IMR-90 (cell line): ENCODE measurements at regions not wholly inside any gene's neighbourhood (a gene's known extent, or its start where the extent isn't known, plus 50 kb on each side); places are given as distances from the start of the nearest gene placed in this dataset.

Source experiments
- ATAC-seq: fragments of 200-7000 bp; cut with Tn5 transposase; 2 replicates; pipeline ENCODE4 v1.9.1; 2020; ENCODE audit warnings: low read depth, mild to moderate bottlenecking, moderate library complexity
- BruUV-seq: library from RNA; stranded (reverse); fragments of 400-500 nt; replicated peaks from 2 replicates; lab custom pipeline; 2021; lab: Mats Ljungman, UMichigan
- CTCF ChIA-PET: fragments of 300-600 bp; formaldehyde crosslinking; extraction: SDS; loops from one replicate; lab custom pipeline; 2021; ENCODE audit warnings: antibody characterized with exemption; lab: Yijun Ruan, JAX
- POLR2A ChIA-PET: fragments of 300-600 bp; sonication (Branson Sonifier 250); formaldehyde crosslinking; loops from one replicate; lab custom pipeline; 2022; ENCODE audit warnings: antibody characterized with exemption; ENCODE audit not compliant: unreplicated experiment; lab: Charles Lee
- DNase-seq: peaks from one replicate; pipeline ENCODE4 v3.0.0; 2013
- H2AFZ ChIP-seq: replicated peaks from 2 replicates; pipeline ENCODE3; 2013; ENCODE audit warnings: low read length, mild to moderate bottlenecking; ENCODE audit not compliant: poor library complexity
- H2AK5ac ChIP-seq: 2 replicates; pipeline ENCODE4 v1.6.1; 2013; ENCODE audit warnings: low read depth, low read length, inconsistent platforms
- H2AK9ac ChIP-seq: replicated peaks from 2 replicates; pipeline ENCODE3; 2013; ENCODE audit warnings: mild to moderate bottlenecking, low read depth, low read length, moderate library complexity; ENCODE audit not compliant: poor library complexity
- H2BK120ac ChIP-seq: 2 replicates; pipeline ENCODE4 v1.6.1; 2013; ENCODE audit warnings: low read depth, low read length, inconsistent platforms
- H2BK15ac ChIP-seq: 3 replicates; pipeline ENCODE4 v1.6.1; 2013; ENCODE audit warnings: low read depth, low read length, inconsistent platforms
- H2BK20ac ChIP-seq: 2 replicates; pipeline ENCODE4 v1.6.1; 2013; ENCODE audit warnings: low read depth, mild to moderate bottlenecking, inconsistent platforms, low read length, moderate library complexity
- H2BK5ac ChIP-seq: 2 replicates; pipeline ENCODE4 v1.6.1; 2013; ENCODE audit warnings: mild to moderate bottlenecking, low read depth, low read length, inconsistent platforms; ENCODE audit not compliant: poor library complexity, severe bottlenecking
- H3K14ac ChIP-seq: replicated peaks from 2 replicates; pipeline ENCODE4 v1.6.1; 2013; ENCODE audit warnings: low read depth, low read length, inconsistent platforms
- H3K18ac ChIP-seq: 2 replicates; pipeline ENCODE4 v1.6.1; 2013; ENCODE audit warnings: low read depth, low read length, control low read depth
- H3K23ac ChIP-seq: 2 replicates; pipeline ENCODE4 v1.6.1; 2013; ENCODE audit warnings: low read depth, low read length, inconsistent platforms
- H3K27ac ChIP-seq: 2 replicates; pipeline ENCODE4 v1.5.1; 2013; ENCODE audit warnings: mild to moderate bottlenecking, control low read depth, low read length; ENCODE audit not compliant: insufficient read depth
- H3K27me3 ChIP-seq: 2 replicates; pipeline ENCODE4 v1.6.1; 2013; ENCODE audit warnings: low read length; ENCODE audit not compliant: control insufficient read depth, insufficient read depth
- H3K36me3 ChIP-seq: 2 replicates; pipeline ENCODE4 v1.6.1; 2013; ENCODE audit warnings: low read length, mixed read lengths; ENCODE audit not compliant: control insufficient read depth, insufficient read depth
- H3K4ac ChIP-seq: 2 replicates; pipeline ENCODE4 v1.6.1; 2013; ENCODE audit warnings: low read depth, low read length, inconsistent platforms
- H3K4me1 ChIP-seq: 2 replicates; pipeline ENCODE4 v1.6.1; 2013; ENCODE audit warnings: low read length, mixed read lengths; ENCODE audit not compliant: control insufficient read depth, insufficient read depth
- H3K4me2 ChIP-seq: 2 replicates; pipeline ENCODE4 v1.6.1; 2013; ENCODE audit warnings: low read depth, mild to moderate bottlenecking, control low read depth, low read length, moderate library complexity
- H3K4me3 ChIP-seq: 2 replicates; pipeline ENCODE4 v1.5.1; 2013; ENCODE audit warnings: low read depth, mild to moderate bottlenecking, control low read depth, low read length, moderate library complexity; ENCODE audit not compliant: insufficient read depth
- H3K56ac ChIP-seq: 2 replicates; pipeline ENCODE4 v1.6.1; 2013; ENCODE audit warnings: low read length, inconsistent platforms; ENCODE audit not compliant: insufficient read depth; ENCODE audit errors: extremely low read depth
- H3K79me1 ChIP-seq, 2 experiments: 2 replicates each; pipeline ENCODE4 v1.6.1; 2013; ENCODE audit warnings: low read length in 2 of 2, inconsistent platforms in 1 of 2, low read depth in 1 of 2
- H3K9ac ChIP-seq: 2 replicates; pipeline ENCODE4 v1.6.1; 2013; ENCODE audit warnings: low read depth, low read length, control low read depth
- H3K9me1 ChIP-seq: 2 replicates; pipeline ENCODE4 v1.6.1; 2013; ENCODE audit warnings: low read length, inconsistent platforms; ENCODE audit not compliant: insufficient read depth
- H3K9me3 ChIP-seq: 2 replicates; pipeline ENCODE4 v1.6.1; 2013; ENCODE audit warnings: low read length; ENCODE audit not compliant: control insufficient read depth, insufficient read depth
- H4K20me1 ChIP-seq: 2 replicates; pipeline ENCODE4 v1.6.1; 2013; ENCODE audit warnings: low read length, inconsistent platforms; ENCODE audit not compliant: insufficient read depth
- H4K5ac ChIP-seq: 2 replicates; pipeline ENCODE4 v1.6.1; 2013; ENCODE audit warnings: mild to moderate bottlenecking, low read depth, low read length, control low read depth
- H4K8ac ChIP-seq, 2 experiments: 2 replicates each; pipeline ENCODE4 v1.6.1; 2013; ENCODE audit warnings: low read depth in 2 of 2, low read length in 2 of 2, control low read depth in 1 of 2, inconsistent platforms in 1 of 2
- H4K91ac ChIP-seq: 2 replicates; pipeline ENCODE4 v1.6.1; 2013; ENCODE audit warnings: low read depth, low read length, inconsistent platforms; ENCODE audit not compliant: insufficient read depth
- BHLHE40 ChIP-seq: fragments of 150-350 bp; IDR thresholded peaks from 2 replicates; pipeline ENCODE4 v1.6.1; 2016; ENCODE audit warnings: mild to moderate bottlenecking, low read depth, low read length
- CEBPB ChIP-seq: IDR thresholded peaks from 2 replicates; pipeline ENCODE4 v1.6.1; 2012; ENCODE audit warnings: low read depth, low read length, improper control_type of control experiment
- CHD1 ChIP-seq: IDR thresholded peaks from 2 replicates; pipeline ENCODE4 v1.6.1; 2012; ENCODE audit warnings: low read depth, low read length, improper control_type of control experiment
- FOS ChIP-seq: fragments of 150-350 bp; IDR thresholded peaks from 2 replicates; pipeline ENCODE4 v1.6.1; 2016; ENCODE audit warnings: low read depth, low read length
- MAZ ChIP-seq: IDR thresholded peaks from 2 replicates; pipeline ENCODE4 v1.6.1; 2012; ENCODE audit warnings: low read depth, mild to moderate bottlenecking, low read length, improper control_type of control experiment, moderate library complexity, borderline replicate concordance
- MXI1 ChIP-seq: IDR thresholded peaks from 2 replicates; pipeline ENCODE4 v1.6.1; 2012; ENCODE audit warnings: low read depth, mild to moderate bottlenecking, low read length, moderate library complexity, borderline replicate concordance
- NFE2L2 ChIP-seq: fragments of 150-350 bp; IDR thresholded peaks from 2 replicates; pipeline ENCODE4 v1.6.1; 2016; ENCODE audit warnings: low read depth, mild to moderate bottlenecking, low read length
- POLR2A ChIP-seq: IDR thresholded peaks from 2 replicates; pipeline ENCODE4 v1.6.1; 2012; ENCODE audit warnings: mild to moderate bottlenecking, low read depth, low read length
- RAD21 ChIP-seq: IDR thresholded peaks from 2 replicates; pipeline ENCODE4 v1.6.1; 2012; ENCODE audit warnings: low read length, improper control_type of control experiment
- RCOR1 ChIP-seq: IDR thresholded peaks from 2 replicates; pipeline ENCODE4 v1.6.1; 2012; ENCODE audit warnings: mild to moderate bottlenecking, low read length, improper control_type of control experiment; ENCODE audit not compliant: insufficient replicate concordance
- RFX5 ChIP-seq: IDR thresholded peaks from 2 replicates; pipeline ENCODE4 v1.8.0; 2012; ENCODE audit warnings: low read depth, mild to moderate bottlenecking, low read length, moderate library complexity
- SMC3 ChIP-seq: fragments of 150-350 bp; IDR thresholded peaks from 2 replicates; pipeline ENCODE4 v1.6.1; 2016; ENCODE audit warnings: low read depth, mild to moderate bottlenecking, antibody characterized with exemption, low read length, moderate library complexity
- whole genome bisulfite sequencing, 2 experiments: methylation state at CpG; one replicate each; pipeline versions ENCODE4 v1.1.5 to v1.1.7; 2013; ENCODE audit warnings: missing lambda C conversion rate in 2 of 2; ENCODE audit not compliant: insufficient read length in 1 of 2; ENCODE audit errors: extremely low coverage in 2 of 2; 5-methylcytosine and 5-hydroxymethylcytosine counted together
- dilution Hi-C: fragments of 300-500 bp; cut with HindIII; formaldehyde crosslinking; loops from one replicate; pipeline ENCODE4 v1.14.3; 2018; ENCODE audit warnings: low sequenced_read_pairs; ENCODE audit not compliant: unreplicated experiment
- in situ Hi-C: fragments of 300-500 bp; cut with MboI; formaldehyde crosslinking; loops from 3 replicates; pipeline ENCODE4 v1.14.3; 2019; ENCODE audit warnings: low sequenced_read_pairs, inconsistent platforms, mixed read lengths
- intact Hi-C: fragments of 100-400 bp; cut with micrococcal nuclease; formaldehyde crosslinking; loops from 2 replicates; pipeline ENCODE4 v1.10.0; 2022
- TF ChIP-seq, protein P1 (sequence below): fragments of 150-350 bp; IDR thresholded peaks from 2 replicates; pipeline ENCODE4 v1.6.1; 2017; ENCODE audit warnings: mild to moderate bottlenecking, antibody characterized with exemption, low read length, low read depth
- TF ChIP-seq, protein P2 (sequence below): conservative IDR thresholded peaks from 2 replicates; pipeline ENCODE4 v1.5.1; 2012; ENCODE audit warnings: mild to moderate bottlenecking, low read depth, low read length, improper control_type of control experiment
- TF ChIP-seq, protein P3 (sequence below): fragments of 150-350 bp; IDR thresholded peaks from 2 replicates; pipeline ENCODE4 v1.6.1; 2016; ENCODE audit warnings: low read depth, mild to moderate bottlenecking, low read length, moderate library complexity, borderline replicate concordance

DNA sequence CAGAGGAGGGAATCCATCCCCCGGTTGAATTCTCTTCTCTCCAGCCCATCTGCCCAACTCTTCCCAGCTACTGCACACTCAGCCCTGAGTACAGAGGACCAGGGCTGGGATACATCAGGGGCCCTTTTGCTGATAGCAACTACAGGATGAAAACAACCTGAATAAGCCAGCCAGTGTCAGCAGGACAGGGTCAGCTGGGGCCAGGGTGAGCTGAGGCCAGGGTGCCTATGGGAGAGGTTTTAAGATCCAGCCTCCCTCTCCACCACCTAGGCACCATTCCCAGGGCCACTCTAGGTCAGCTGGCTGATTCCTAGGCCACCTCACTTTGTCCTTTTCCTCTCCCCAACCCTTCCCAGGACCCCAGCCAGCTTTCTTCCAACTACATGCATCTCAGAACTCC lies 83.8 kb downstream of the MRPL46 start:
- no peak overlapping the region for H2BK15ac ChIP-seq
- no peak overlapping the region for H2BK20ac ChIP-seq
- dilution Hi-C loops: no loop called here
- H3K9me3 ChIP-seq: no peaks in the 10 kb centered on the region
- no peak overlapping the region for H4K91ac ChIP-seq
- no peak overlapping the region for H3K4me3 ChIP-seq
- no peaks in the 10 kb centered on the region for H3K36me3 ChIP-seq
- no peak for ATAC-seq
- H3K4ac ChIP-seq: no peak overlapping the region
- H3K56ac ChIP-seq: no peak overlapping the region
- no peak overlapping the region for H2AK5ac ChIP-seq
- DNase-seq: no peak
- TF ChIP-seq SMC3 (no peak), RFX5 (no peak), BHLHE40 (no peak), CEBPB (no peak), CHD1 (no peak), FOS (no peak), NFE2L2 (no peak), POLR2A (no peak), MXI1 (no peak), MAZ (no peak), RCOR1 (no peak), RAD21 (no peak)
- TF ChIP-seq, protein P1, sequence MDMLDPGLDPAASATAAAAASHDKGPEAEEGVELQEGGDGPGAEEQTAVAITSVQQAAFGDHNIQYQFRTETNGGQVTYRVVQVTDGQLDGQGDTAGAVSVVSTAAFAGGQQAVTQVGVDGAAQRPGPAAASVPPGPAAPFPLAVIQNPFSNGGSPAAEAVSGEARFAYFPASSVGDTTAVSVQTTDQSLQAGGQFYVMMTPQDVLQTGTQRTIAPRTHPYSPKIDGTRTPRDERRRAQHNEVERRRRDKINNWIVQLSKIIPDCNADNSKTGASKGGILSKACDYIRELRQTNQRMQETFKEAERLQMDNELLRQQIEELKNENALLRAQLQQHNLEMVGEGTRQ: no peak
- TF ChIP-seq, protein P2, sequence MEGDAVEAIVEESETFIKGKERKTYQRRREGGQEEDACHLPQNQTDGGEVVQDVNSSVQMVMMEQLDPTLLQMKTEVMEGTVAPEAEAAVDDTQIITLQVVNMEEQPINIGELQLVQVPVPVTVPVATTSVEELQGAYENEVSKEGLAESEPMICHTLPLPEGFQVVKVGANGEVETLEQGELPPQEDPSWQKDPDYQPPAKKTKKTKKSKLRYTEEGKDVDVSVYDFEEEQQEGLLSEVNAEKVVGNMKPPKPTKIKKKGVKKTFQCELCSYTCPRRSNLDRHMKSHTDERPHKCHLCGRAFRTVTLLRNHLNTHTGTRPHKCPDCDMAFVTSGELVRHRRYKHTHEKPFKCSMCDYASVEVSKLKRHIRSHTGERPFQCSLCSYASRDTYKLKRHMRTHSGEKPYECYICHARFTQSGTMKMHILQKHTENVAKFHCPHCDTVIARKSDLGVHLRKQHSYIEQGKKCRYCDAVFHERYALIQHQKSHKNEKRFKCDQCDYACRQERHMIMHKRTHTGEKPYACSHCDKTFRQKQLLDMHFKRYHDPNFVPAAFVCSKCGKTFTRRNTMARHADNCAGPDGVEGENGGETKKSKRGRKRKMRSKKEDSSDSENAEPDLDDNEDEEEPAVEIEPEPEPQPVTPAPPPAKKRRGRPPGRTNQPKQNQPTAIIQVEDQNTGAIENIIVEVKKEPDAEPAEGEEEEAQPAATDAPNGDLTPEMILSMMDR: no peak
- TF ChIP-seq, protein P3, sequence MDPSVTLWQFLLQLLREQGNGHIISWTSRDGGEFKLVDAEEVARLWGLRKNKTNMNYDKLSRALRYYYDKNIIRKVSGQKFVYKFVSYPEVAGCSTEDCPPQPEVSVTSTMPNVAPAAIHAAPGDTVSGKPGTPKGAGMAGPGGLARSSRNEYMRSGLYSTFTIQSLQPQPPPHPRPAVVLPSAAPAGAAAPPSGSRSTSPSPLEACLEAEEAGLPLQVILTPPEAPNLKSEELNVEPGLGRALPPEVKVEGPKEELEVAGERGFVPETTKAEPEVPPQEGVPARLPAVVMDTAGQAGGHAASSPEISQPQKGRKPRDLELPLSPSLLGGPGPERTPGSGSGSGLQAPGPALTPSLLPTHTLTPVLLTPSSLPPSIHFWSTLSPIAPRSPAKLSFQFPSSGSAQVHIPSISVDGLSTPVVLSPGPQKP: no peak
- 0 out of 2 replicates have a peak, but pooled peaks cover 2% of the 10 kb centered on the region for H3K27me3 ChIP-seq
- CTCF ChIA-PET: no interaction called here
- no peaks in the 10 kb centered on the region for H3K79me1 ChIP-seq
- no peak overlapping the region for H3K18ac ChIP-seq
- H4K8ac ChIP-seq: no peak overlapping the region
- no peak overlapping the region for H3K27ac ChIP-seq
- no peak overlapping the region for H2AK9ac ChIP-seq
- H3K4me2 ChIP-seq: no peak overlapping the region
- BruUV-seq: no TSS peak
- H2BK5ac ChIP-seq: no peak overlapping the region
- POLR2A ChIA-PET: no interaction called here
- no peak overlapping the region for H2BK120ac ChIP-seq
- H3K4me1 ChIP-seq: no peaks in the 10 kb centered on the region
- no CpG with 5 or more reads among the region's 1 CpG for WGBS, 2 experiments
- no peak overlapping the region for H2AFZ ChIP-seq
- H4K5ac ChIP-seq: no peak overlapping the region
- in situ Hi-C loops: no loop called here
- no peak overlapping the region for H3K9ac ChIP-seq
- no peaks in the 10 kb centered on the region for H3K9me1 ChIP-seq
- H3K14ac ChIP-seq: no peak overlapping the region
- H4K20me1 ChIP-seq: no peaks in the 10 kb centered on the region
- intact Hi-C loops: no loop called here
- no peak overlapping the region for H3K23ac ChIP-seq
